ENCODE measurements at regions not wholly inside any gene's neighbourhood (a gene's known extent, or its start where the extent isn't known, plus 50 kb on each side); places are given as distances from the start of the nearest gene placed in this dataset.

DNA sequence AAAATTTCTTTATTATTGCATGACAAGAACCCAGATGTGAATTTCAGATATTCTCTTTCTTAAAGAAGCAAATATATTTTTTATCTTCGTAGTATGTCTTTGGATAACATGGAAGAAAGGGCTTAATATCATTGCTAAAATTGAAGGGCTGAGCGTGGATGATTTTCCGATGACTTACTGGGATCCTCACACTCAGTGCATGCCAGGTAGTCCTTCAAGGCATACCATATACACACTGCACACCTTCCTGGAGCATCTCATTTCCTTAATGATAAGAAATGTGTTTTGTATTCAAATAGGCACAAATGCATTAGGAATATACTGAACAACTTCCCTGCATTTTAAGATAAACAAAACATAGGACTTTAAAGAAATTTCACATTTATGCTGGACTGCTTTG, 193.9 kb upstream of the MAP3K7 start:
- intact Hi-C loops (cut with DNase I), result no loop called here
- no peak for TF ChIP-seq CTCF (IDR thresholded peaks at IDR 0.05)
- H3K4me1 ChIP-seq, result no peaks in the 10 kb centered on the region
- H3K27ac ChIP-seq, result no peak overlapping the region
- ATAC-seq (no peak), DNase-seq (no peak)
- H3K9me3 ChIP-seq, result no peaks in the 10 kb centered on the region
- no peaks in the 10 kb centered on the region for H3K36me3 ChIP-seq (ENCODE audit: insufficient read depth in 1 of 2, low read depth in 1 of 2)
- H3K4me3 ChIP-seq, result no peak overlapping the region
- 88 to 91% (median 90%) methylated on average over 3 of the region's 3 CpGs for WGBS, 3 donors
- no peaks in the 10 kb centered on the region for H3K27me3 ChIP-seq (ENCODE audit: insufficient read depth in 3 of 3, low read length in 2 of 3)

GRCh38 chr6:90780141-90780540, 193.3 kb upstream of the MAP3K7 start:
- no peak for ATAC-seq
- TF ChIP-seq CTCF (IDR thresholded peaks at IDR 0.05), result no peak
- no peak overlapping the region for H3K27ac ChIP-seq
- no peaks in the 10 kb centered on the region for H3K9me3 ChIP-seq
- no peaks in the 10 kb centered on the region for H3K36me3 ChIP-seq (ENCODE audit: insufficient read depth in 1 of 2, low read depth in 1 of 2)
- no peaks in the 10 kb centered on the region for H3K4me1 ChIP-seq
- H3K4me3 ChIP-seq, result no peak overlapping the region
- DNase-seq, result no peak
- intact Hi-C loops (cut with DNase I), result no loop called here
- no peaks in the 10 kb centered on the region for H3K27me3 ChIP-seq (ENCODE audit: insufficient read depth in 3 of 3, low read length in 2 of 3)
- 81 to 88% (median 85%) methylated on average over 1 of the region's 1 CpG for WGBS, 3 donors

- TF ChIP-seq CTCF (IDR thresholded peaks at IDR 0.05), result no peak
- intact Hi-C loops (cut with DNase I), result no loop called here
- 78 to 83% (median 78%) methylated on average over 5 of the region's 5 CpGs for WGBS, 3 donors
- H3K9me3 ChIP-seq, result no peaks in the 10 kb centered on the region
- no peak for ATAC-seq
- no peaks in the 10 kb centered on the region for H3K27me3 ChIP-seq (ENCODE audit: insufficient read depth in 3 of 3, low read length in 2 of 3)
- H3K36me3 ChIP-seq (ENCODE audit: insufficient read depth in 1 of 2, low read depth in 1 of 2), result no peaks in the 10 kb centered on the region
- H3K4me3 ChIP-seq, result no peak overlapping the region
- no peaks in the 10 kb centered on the region for H3K4me1 ChIP-seq
- no peak for DNase-seq
- H3K27ac ChIP-seq, result no peak overlapping the region
Measured at GRCh38 chr6:90778417-90779203, 191.7 kb upstream of the MAP3K7 start.

DNA sequence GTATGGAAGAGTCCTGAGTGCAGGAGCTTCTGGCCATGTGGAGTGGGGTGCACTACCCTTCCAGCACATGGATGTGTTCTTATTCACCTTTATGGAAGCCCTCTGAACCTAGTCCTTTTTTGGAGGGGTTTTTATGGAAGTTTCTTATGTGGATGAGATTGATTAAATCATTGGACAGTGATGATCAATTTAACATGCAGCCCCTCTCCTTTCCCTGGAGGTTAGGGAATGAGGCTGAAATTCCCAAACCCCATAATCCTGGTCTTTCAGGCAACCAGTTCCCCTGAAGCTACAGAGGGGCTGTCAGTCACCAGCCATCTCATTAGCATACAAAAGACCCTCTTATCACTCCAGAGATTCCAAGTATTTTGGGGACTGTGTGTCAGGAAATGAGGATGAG, 183.9 kb upstream of the MAP3K7 start:
- H3K4me1 ChIP-seq, result no peaks in the 10 kb centered on the region
- no peaks in the 10 kb centered on the region for H3K9me3 ChIP-seq
- no peak overlapping the region for H3K4me3 ChIP-seq
- ATAC-seq, result no peak
- TF ChIP-seq CTCF (IDR thresholded peaks at IDR 0.05), result no peak
- no peak for DNase-seq
- H3K36me3 ChIP-seq (ENCODE audit: insufficient read depth in 1 of 2, low read depth in 1 of 2), result no peaks in the 10 kb centered on the region
- no peaks in the 10 kb centered on the region for H3K27me3 ChIP-seq (ENCODE audit: insufficient read depth in 3 of 3, low read length in 2 of 3)
- no peak overlapping the region for H3K27ac ChIP-seq
- intact Hi-C loops (cut with DNase I), result no loop called here

- no peaks in the 10 kb centered on the region for H3K9me3 ChIP-seq
- WGBS, 3 donors, result 31 to 38% (median 38%) methylated on average over 3 of the region's 3 CpGs
- ATAC-seq, result no peak
- no peak for TF ChIP-seq CTCF (IDR thresholded peaks at IDR 0.05)
- H3K36me3 ChIP-seq (ENCODE audit: insufficient read depth in 1 of 2, low read depth in 1 of 2), result no peaks in the 10 kb centered on the region
- no peaks in the 10 kb centered on the region for H3K27me3 ChIP-seq (ENCODE audit: insufficient read depth in 3 of 3, low read length in 2 of 3)
- DNase-seq, result no peak
- intact Hi-C loops (cut with DNase I), result no loop called here
- no peaks in the 10 kb centered on the region for H3K4me1 ChIP-seq
- no peak overlapping the region for H3K4me3 ChIP-seq
- no peak overlapping the region for H3K27ac ChIP-seq
Measured at GRCh38 chr6:90765895-90766294, 179.0 kb upstream of the MAP3K7 start.
